Activated CD8-positive, alpha-beta memory T cell treated with anti-CD3 and anti-CD28 coated beads, Interleukin-2, amount 10 ng/mL, durations not matched to agents 7 days and 5 days (primary cell): ENCODE measurements at regions not wholly inside any gene's neighbourhood (a gene's known extent, or its start where the extent isn't known, plus 50 kb on each side); places are given as distances from the start of the nearest gene placed in this dataset.

ENCODE experiments used
- ATAC-seq: fragments of 150-1000 bp; cut with Tn5 transposase; one replicate; pipeline ENCODE4 v1.10.0; 2021; ENCODE audit warnings: moderate library complexity
- CTCF ChIA-PET: fragments of 350-600 bp; sonication (Branson Sonifier 250); formaldehyde crosslinking; loops from one replicate; lab custom pipeline; 2021; ENCODE audit warnings: antibody characterized with exemption; lab: Charles Lee
- DNase-seq: peaks from one replicate; pipeline ENCODE4 v3.0.0-alpha.2; 2020
- H3K27ac Mint-ChIP-seq: one replicate; pipeline ENCODE4 v1.8.0; 2021; ENCODE audit warnings: mild to moderate bottlenecking, mixed read lengths
- H3K27me3 Mint-ChIP-seq: one replicate; pipeline ENCODE4 v1.8.0; 2021; ENCODE audit warnings: mixed read lengths
- H3K36me3 Mint-ChIP-seq: one replicate; pipeline ENCODE4 v1.8.0; 2021; ENCODE audit warnings: mild to moderate bottlenecking, mixed read lengths
- H3K4me1 Mint-ChIP-seq: one replicate; pipeline ENCODE4 v1.8.0; 2021; ENCODE audit warnings: mixed read lengths
- H3K4me3 Mint-ChIP-seq: one replicate; pipeline ENCODE4 v1.8.0; 2021; ENCODE audit warnings: mild to moderate bottlenecking, moderate library complexity, mixed read lengths
- H3K9me3 Mint-ChIP-seq: one replicate; pipeline ENCODE4 v1.8.0; 2022; ENCODE audit warnings: low read depth, mixed read lengths

GRCh38 chr1:208775841-208776240 lies 531.7 kb upstream of the PLXNA2 start:
- Mint-ChIP-seq H3K27me3 (no peaks in the 10 kb centered on the region), H3K4me1 (no peaks in the 10 kb centered on the region), H3K27ac (no peak overlapping the region), H3K36me3 (no peaks in the 10 kb centered on the region), H3K4me3 (no peak overlapping the region), H3K9me3 (no peaks in the 10 kb centered on the region)
- CTCF ChIA-PET: no interaction called here
- no peak for ATAC-seq
- no peak for DNase-seq

GRCh38 chr1:208778417-208778816 lies 534.2 kb upstream of the PLXNA2 start:
- ATAC-seq (no peak), DNase-seq (no peak)
- Mint-ChIP-seq H3K4me1 (no peaks in the 10 kb centered on the region), H3K27me3 (no peaks in the 10 kb centered on the region), H3K36me3 (no peaks in the 10 kb centered on the region), H3K9me3 (no peaks in the 10 kb centered on the region), H3K27ac (no peak overlapping the region), H3K4me3 (no peak overlapping the region)
- CTCF ChIA-PET: no interaction called here

GRCh38 chr1:208781391-208782045 lies 537.3 kb upstream of the PLXNA2 start:
- no peak overlapping the region for H3K27ac Mint-ChIP-seq
- no peaks in the 10 kb centered on the region for H3K9me3 Mint-ChIP-seq
- H3K4me3 Mint-ChIP-seq: no peak overlapping the region
- no peaks in the 10 kb centered on the region for H3K36me3 Mint-ChIP-seq
- ATAC-seq (no peak), DNase-seq (no peak)
- H3K4me1 Mint-ChIP-seq: no peaks in the 10 kb centered on the region
- CTCF ChIA-PET: no interaction called here
- H3K27me3 Mint-ChIP-seq: no peaks in the 10 kb centered on the region

GRCh38 chr1:208782186-208782585 lies 538.0 kb upstream of the PLXNA2 start:
- Mint-ChIP-seq H3K36me3 (no peaks in the 10 kb centered on the region), H3K27me3 (no peaks in the 10 kb centered on the region), H3K4me1 (no peaks in the 10 kb centered on the region), H3K9me3 (no peaks in the 10 kb centered on the region), H3K4me3 (no peak overlapping the region), H3K27ac (no peak overlapping the region)
- DNase-seq: no peak
- CTCF ChIA-PET: no interaction called here
- ATAC-seq: no peak

- H3K27me3 Mint-ChIP-seq: no peaks in the 10 kb centered on the region
- H3K36me3 Mint-ChIP-seq: no peaks in the 10 kb centered on the region
- H3K4me1 Mint-ChIP-seq: no peaks in the 10 kb centered on the region
- no peak overlapping the region for H3K4me3 Mint-ChIP-seq
- CTCF ChIA-PET: no interaction called here
- DNase-seq (no peak), ATAC-seq (no peak)
- no peak overlapping the region for H3K27ac Mint-ChIP-seq
- H3K9me3 Mint-ChIP-seq: no peaks in the 10 kb centered on the region
Observed at GRCh38 chr1:208785629-208786028, 541.4 kb upstream of the PLXNA2 start.

DNA sequence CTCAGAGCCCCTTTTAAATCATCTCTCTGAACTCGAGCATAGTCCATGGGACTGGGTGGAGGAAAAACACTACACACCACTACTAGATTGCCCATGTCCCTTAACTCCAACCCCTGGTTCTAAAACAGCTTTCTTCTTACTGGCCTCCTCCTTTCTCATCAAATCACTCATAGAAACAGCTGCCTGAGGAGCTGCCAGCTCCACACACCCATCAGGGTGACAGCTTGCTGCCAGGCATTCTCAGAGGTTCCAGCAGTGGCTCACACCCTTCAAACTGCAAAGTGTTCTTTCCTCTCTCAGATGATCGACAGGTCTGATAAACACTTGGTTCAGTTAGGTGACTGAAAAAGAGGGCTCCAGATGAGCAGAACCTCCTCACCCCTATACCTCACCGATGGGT lies 543.0 kb upstream of the PLXNA2 start:
- no peaks in the 10 kb centered on the region for H3K9me3 Mint-ChIP-seq
- H3K36me3 Mint-ChIP-seq: no peaks in the 10 kb centered on the region
- H3K4me1 Mint-ChIP-seq: no peaks in the 10 kb centered on the region
- CTCF ChIA-PET: interaction anchor here (1.2 kb wide), 1 partner anchor 779 kb away, joined by 3 read pairs; no protein-coding TSS in a partner anchor
- H3K27ac Mint-ChIP-seq: no peak overlapping the region
- no peak for DNase-seq
- ATAC-seq: no peak
- no peak overlapping the region for H3K4me3 Mint-ChIP-seq
- no peaks in the 10 kb centered on the region for H3K27me3 Mint-ChIP-seq

- no peaks in the 10 kb centered on the region for H3K27me3 Mint-ChIP-seq
- CTCF ChIA-PET: no interaction called here
- ATAC-seq (no peak), DNase-seq (no peak)
- H3K4me3 Mint-ChIP-seq: no peak overlapping the region
- no peak overlapping the region for H3K27ac Mint-ChIP-seq
- no peaks in the 10 kb centered on the region for H3K9me3 Mint-ChIP-seq
- H3K4me1 Mint-ChIP-seq: no peaks in the 10 kb centered on the region
- no peaks in the 10 kb centered on the region for H3K36me3 Mint-ChIP-seq
Observed at GRCh38 chr1:208788013-208788540, 543.9 kb upstream of the PLXNA2 start.

- Mint-ChIP-seq H3K27me3 (no peaks in the 10 kb centered on the region), H3K9me3 (no peaks in the 10 kb centered on the region), H3K27ac (no peak overlapping the region), H3K4me3 (no peak overlapping the region), H3K36me3 (no peaks in the 10 kb centered on the region), H3K4me1 (no peaks in the 10 kb centered on the region)
- CTCF ChIA-PET: no interaction called here
- DNase-seq: no peak
- no peak for ATAC-seq
Observed at GRCh38 chr1:208791456-208791855, 547.3 kb upstream of the PLXNA2 start.

- CTCF ChIA-PET: no interaction called here
- DNase-seq (no peak), ATAC-seq (no peak)
- H3K27ac Mint-ChIP-seq: no peak overlapping the region
- no peaks in the 10 kb centered on the region for H3K27me3 Mint-ChIP-seq
- H3K9me3 Mint-ChIP-seq: no peaks in the 10 kb centered on the region
- H3K36me3 Mint-ChIP-seq: no peaks in the 10 kb centered on the region
- no peaks in the 10 kb centered on the region for H3K4me1 Mint-ChIP-seq
- H3K4me3 Mint-ChIP-seq: no peak overlapping the region
Observed at GRCh38 chr1:208793861-208794345, 549.7 kb upstream of the PLXNA2 start.

- no peaks in the 10 kb centered on the region for H3K9me3 Mint-ChIP-seq
- ATAC-seq: no peak
- DNase-seq: no peak
- H3K36me3 Mint-ChIP-seq: no peaks in the 10 kb centered on the region
- H3K4me3 Mint-ChIP-seq: no peak overlapping the region
- CTCF ChIA-PET: no interaction called here
- H3K27ac Mint-ChIP-seq: no peak overlapping the region
- no peaks in the 10 kb centered on the region for H3K4me1 Mint-ChIP-seq
- H3K27me3 Mint-ChIP-seq: peaks cover 2% of the 10 kb centered on the region
Observed at GRCh38 chr1:208799186-208799585, 555.0 kb upstream of the PLXNA2 start.

GRCh38 chr1:208803011-208803811 lies 559.0 kb upstream of the PLXNA2 start:
- CTCF ChIA-PET: no interaction called here
- no peak for DNase-seq
- peaks cover 2% of the 10 kb centered on the region for H3K27me3 Mint-ChIP-seq
- no peaks in the 10 kb centered on the region for H3K36me3 Mint-ChIP-seq
- no peaks in the 10 kb centered on the region for H3K9me3 Mint-ChIP-seq
- H3K4me1 Mint-ChIP-seq: no peaks in the 10 kb centered on the region
- H3K4me3 Mint-ChIP-seq: no peak overlapping the region
- ATAC-seq: no peak
- no peak overlapping the region for H3K27ac Mint-ChIP-seq

GRCh38 chr1:208807446-208808127 lies 563.4 kb upstream of the PLXNA2 start:
- CTCF ChIA-PET: no interaction called here
- ATAC-seq: no peak
- Mint-ChIP-seq H3K27me3 (no peaks in the 10 kb centered on the region), H3K36me3 (no peaks in the 10 kb centered on the region), H3K4me1 (no peaks in the 10 kb centered on the region), H3K27ac (no peak overlapping the region), H3K4me3 (no peak overlapping the region), H3K9me3 (no peaks in the 10 kb centered on the region)
- DNase-seq: no peak

- no peaks in the 10 kb centered on the region for H3K4me1 Mint-ChIP-seq
- no peaks in the 10 kb centered on the region for H3K9me3 Mint-ChIP-seq
- no peak for DNase-seq
- no peak for ATAC-seq
- no peaks in the 10 kb centered on the region for H3K36me3 Mint-ChIP-seq
- no peaks in the 10 kb centered on the region for H3K27me3 Mint-ChIP-seq
- CTCF ChIA-PET: no interaction called here
- H3K27ac Mint-ChIP-seq: no peak overlapping the region
- H3K4me3 Mint-ChIP-seq: no peak overlapping the region
Observed at GRCh38 chr1:208808301-208808700, 564.1 kb upstream of the PLXNA2 start.
